ENCODE measurements at regions not wholly inside any gene's neighbourhood (a gene's known extent, or its start where the extent isn't known, plus 50 kb on each side); places are given as distances from the start of the nearest gene placed in this dataset.

DNA sequence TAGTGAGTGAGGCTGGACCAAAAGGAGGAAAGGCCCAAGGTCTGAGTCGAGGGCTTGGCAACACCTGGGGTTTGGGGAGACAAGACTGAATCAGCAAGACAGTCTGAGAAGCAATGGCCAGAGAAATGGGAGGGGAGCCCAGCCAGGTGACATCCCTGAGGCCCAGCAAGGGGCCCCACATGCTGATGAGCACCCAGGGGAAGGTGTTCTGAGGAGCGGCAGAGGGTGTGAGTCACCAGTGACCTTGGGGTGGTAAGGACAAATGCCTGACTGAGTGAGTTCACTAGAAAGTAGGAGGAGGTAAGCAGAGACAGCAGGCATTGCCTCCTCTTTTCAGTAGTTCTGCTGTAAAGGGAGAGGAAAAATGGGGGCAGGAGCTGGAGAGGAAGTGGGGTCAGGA is 192.4 kb upstream of the GALNT2 start (continued):
- TF ChIP-seq JUN (IDR thresholded peaks at IDR 0.05; ENCODE audit: low read depth, low read length) (no peak), RAD21 (IDR thresholded peaks at IDR 0.05 in 1 of 2, conservative IDR thresholded peaks at IDR 0.05 in 1 of 2; ENCODE audit: low read depth in 2 of 2, low read length in 2 of 2) (no peak), SIRT6 (IDR thresholded peaks at IDR 0.05; ENCODE audit: low read length) (no peak), NANOG (IDR thresholded peaks at IDR 0.05; ENCODE audit: insufficient read depth, low read depth, low read length, poor library complexity, severe bottlenecking) (no peak)
- TF ChIP-seq, protein P1, sequence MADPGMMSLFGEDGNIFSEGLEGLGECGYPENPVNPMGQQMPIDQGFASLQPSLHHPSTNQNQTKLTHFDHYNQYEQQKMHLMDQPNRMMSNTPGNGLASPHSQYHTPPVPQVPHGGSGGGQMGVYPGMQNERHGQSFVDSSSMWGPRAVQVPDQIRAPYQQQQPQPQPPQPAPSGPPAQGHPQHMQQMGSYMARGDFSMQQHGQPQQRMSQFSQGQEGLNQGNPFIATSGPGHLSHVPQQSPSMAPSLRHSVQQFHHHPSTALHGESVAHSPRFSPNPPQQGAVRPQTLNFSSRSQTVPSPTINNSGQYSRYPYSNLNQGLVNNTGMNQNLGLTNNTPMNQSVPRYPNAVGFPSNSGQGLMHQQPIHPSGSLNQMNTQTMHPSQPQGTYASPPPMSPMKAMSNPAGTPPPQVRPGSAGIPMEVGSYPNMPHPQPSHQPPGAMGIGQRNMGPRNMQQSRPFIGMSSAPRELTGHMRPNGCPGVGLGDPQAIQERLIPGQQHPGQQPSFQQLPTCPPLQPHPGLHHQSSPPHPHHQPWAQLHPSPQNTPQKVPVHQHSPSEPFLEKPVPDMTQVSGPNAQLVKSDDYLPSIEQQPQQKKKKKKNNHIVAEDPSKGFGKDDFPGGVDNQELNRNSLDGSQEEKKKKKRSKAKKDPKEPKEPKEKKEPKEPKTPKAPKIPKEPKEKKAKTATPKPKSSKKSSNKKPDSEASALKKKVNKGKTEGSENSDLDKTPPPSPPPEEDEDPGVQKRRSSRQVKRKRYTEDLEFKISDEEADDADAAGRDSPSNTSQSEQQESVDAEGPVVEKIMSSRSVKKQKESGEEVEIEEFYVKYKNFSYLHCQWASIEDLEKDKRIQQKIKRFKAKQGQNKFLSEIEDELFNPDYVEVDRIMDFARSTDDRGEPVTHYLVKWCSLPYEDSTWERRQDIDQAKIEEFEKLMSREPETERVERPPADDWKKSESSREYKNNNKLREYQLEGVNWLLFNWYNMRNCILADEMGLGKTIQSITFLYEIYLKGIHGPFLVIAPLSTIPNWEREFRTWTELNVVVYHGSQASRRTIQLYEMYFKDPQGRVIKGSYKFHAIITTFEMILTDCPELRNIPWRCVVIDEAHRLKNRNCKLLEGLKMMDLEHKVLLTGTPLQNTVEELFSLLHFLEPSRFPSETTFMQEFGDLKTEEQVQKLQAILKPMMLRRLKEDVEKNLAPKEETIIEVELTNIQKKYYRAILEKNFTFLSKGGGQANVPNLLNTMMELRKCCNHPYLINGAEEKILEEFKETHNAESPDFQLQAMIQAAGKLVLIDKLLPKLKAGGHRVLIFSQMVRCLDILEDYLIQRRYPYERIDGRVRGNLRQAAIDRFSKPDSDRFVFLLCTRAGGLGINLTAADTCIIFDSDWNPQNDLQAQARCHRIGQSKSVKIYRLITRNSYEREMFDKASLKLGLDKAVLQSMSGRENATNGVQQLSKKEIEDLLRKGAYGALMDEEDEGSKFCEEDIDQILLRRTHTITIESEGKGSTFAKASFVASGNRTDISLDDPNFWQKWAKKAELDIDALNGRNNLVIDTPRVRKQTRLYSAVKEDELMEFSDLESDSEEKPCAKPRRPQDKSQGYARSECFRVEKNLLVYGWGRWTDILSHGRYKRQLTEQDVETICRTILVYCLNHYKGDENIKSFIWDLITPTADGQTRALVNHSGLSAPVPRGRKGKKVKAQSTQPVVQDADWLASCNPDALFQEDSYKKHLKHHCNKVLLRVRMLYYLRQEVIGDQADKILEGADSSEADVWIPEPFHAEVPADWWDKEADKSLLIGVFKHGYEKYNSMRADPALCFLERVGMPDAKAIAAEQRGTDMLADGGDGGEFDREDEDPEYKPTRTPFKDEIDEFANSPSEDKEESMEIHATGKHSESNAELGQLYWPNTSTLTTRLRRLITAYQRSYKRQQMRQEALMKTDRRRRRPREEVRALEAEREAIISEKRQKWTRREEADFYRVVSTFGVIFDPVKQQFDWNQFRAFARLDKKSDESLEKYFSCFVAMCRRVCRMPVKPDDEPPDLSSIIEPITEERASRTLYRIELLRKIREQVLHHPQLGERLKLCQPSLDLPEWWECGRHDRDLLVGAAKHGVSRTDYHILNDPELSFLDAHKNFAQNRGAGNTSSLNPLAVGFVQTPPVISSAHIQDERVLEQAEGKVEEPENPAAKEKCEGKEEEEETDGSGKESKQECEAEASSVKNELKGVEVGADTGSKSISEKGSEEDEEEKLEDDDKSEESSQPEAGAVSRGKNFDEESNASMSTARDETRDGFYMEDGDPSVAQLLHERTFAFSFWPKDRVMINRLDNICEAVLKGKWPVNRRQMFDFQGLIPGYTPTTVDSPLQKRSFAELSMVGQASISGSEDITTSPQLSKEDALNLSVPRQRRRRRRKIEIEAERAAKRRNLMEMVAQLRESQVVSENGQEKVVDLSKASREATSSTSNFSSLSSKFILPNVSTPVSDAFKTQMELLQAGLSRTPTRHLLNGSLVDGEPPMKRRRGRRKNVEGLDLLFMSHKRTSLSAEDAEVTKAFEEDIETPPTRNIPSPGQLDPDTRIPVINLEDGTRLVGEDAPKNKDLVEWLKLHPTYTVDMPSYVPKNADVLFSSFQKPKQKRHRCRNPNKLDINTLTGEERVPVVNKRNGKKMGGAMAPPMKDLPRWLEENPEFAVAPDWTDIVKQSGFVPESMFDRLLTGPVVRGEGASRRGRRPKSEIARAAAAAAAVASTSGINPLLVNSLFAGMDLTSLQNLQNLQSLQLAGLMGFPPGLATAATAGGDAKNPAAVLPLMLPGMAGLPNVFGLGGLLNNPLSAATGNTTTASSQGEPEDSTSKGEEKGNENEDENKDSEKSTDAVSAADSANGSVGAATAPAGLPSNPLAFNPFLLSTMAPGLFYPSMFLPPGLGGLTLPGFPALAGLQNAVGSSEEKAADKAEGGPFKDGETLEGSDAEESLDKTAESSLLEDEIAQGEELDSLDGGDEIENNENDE (IDR thresholded peaks at IDR 0.05; ENCODE audit: insufficient replicate concordance, low read length): no peak
